Psoas muscle (tissue), 7 donors: ENCODE measurements at regions not wholly inside any gene's neighbourhood (a gene's known extent, or its start where the extent isn't known, plus 50 kb on each side); places are given as distances from the start of the nearest gene placed in this dataset.
A peak's percentile ranks its signal among the peaks of the same experiment; 100 is the strongest.
"Not testable (repeated sequence)": the region's sequence is repeated elsewhere in the genome, so short reads cannot be mapped to it uniquely, and the experiment has no call there.

ENCODE experiments used
- ATAC-seq, 4 donors: fragments of 200-7000 bp; cut with Tn5 transposase; one replicate each; pipeline ENCODE4 v1.9.1; 2020; ENCODE audit warnings: moderate library complexity in 3 of 4, mild to moderate bottlenecking in 2 of 4
- DNase-seq, 2 donors: peaks; one replicate each; pipeline ENCODE4 v3.0.0-alpha.2; 2020
- H3K27ac ChIP-seq: fragments of 200-600 bp; one replicate; pipeline ENCODE4 v1.8.0; 2022
- H3K27me3 ChIP-seq, 3 donors: fragments of 200-600 bp in 1 of 3; one replicate each; pipeline versions ENCODE4 v1.6.1 to v1.8.0; 2013 to 2022; ENCODE audit warnings: low read length in 2 of 3, mild to moderate bottlenecking in 2 of 3, moderate library complexity in 1 of 3; ENCODE audit not compliant: insufficient read depth in 3 of 3
- H3K36me3 ChIP-seq, 2 donors: fragments of 200-600 bp in 1 of 2; one replicate each; pipeline versions ENCODE4 v1.6.1 to v1.8.0; 2013 to 2022; ENCODE audit warnings: low read depth in 1 of 2, mild to moderate bottlenecking in 1 of 2, moderate library complexity in 1 of 2; ENCODE audit not compliant: insufficient read depth in 1 of 2
- H3K4me1 ChIP-seq: fragments of 200-600 bp; one replicate; pipeline ENCODE4 v1.8.0; 2022
- H3K4me3 ChIP-seq: fragments of 200-600 bp; one replicate; pipeline ENCODE4 v1.8.0; 2022; ENCODE audit warnings: mild to moderate bottlenecking
- H3K9me3 ChIP-seq: fragments of 200-600 bp; one replicate; pipeline ENCODE4 v1.8.0; 2022
- WGBS, 3 donors: extraction: QIAGEN DNeasy Blood & Tissue Kit; methylation state at CpG; one replicate each; pipeline versions ENCODE4 v1.1.6 to v1.1.7; 2013; 5-methylcytosine and 5-hydroxymethylcytosine counted together
- intact Hi-C, 2 donors: fragments of 100-400 bp; cut with DNase I; formaldehyde crosslinking; loops; one replicate each; pipeline versions ENCODE4 v1.11.0 to v1.14.2; 2022
- TF ChIP-seq, protein P1 (sequence below): fragments of 200-600 bp; IDR thresholded peaks from one replicate; pipeline ENCODE4 v1.8.0; 2022; ENCODE audit warnings: antibody characterized with exemption
- donor health status: healthy with polysubstance abuse.
- donor health status: DM: no; HTN: no; CAD: no; lungs with moderate emphysema.
- donor health status: Bipolar disorder and iron deficiency.
- donor health status: healthy.
- donor health status: DM: yes; HTN: yes; CAD: no.
- donor health status: DM: no; HTN: no; CAD: no.
- donor health status: DM: yes; HTN: yes; CAD: no.

DNA sequence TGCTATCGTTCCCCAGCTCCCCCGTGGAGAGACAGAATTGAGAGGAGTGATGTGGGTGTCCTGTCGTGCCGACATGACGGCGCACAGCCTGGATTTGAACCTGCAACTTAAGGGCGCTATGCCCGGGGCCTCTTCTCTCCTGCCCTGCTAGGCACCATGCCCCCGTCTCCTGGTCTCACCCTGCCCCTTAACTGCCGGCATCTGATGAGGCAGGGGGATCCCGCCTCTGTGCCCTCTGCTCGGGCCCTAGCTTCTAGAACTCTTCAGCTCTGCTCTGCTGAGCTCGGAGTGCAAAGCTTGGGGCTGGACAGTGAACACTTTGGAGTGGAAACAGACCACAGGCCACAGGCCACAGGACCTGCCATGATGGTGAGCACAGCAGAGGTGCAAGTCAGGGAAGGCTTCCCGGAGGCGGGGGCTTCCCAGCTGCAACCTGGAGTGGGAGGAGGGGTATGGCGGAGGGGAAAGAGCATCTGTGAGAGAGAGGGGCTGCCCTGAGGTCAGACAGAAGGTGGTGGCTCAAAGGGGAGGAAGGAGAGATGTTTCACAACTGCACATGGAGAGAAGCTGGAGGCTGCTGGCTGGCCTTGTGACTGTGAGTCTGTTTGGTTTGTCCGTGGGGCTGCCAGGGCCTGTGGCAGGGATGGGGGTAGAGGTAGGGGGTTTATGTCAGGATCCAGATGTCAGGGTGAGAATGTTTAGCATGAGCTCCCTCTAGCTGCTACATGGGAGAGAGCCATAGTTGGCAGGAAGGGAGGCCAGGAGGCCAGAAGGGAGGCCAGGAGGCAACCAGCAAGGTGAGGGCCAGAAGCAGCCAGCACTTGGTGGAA is 107.8 kb downstream of the CRLF3 start:
- DNase-seq (peak; percentile 7 to 32), ATAC-seq (no peak)
- intact Hi-C loops, result no loop called here
- Histone ChIP-seq H3K27ac (no peak overlapping the region), H3K4me3 (no peak overlapping the region), H3K4me1 (no peaks in the 10 kb centered on the region), H3K9me3 (no peaks in the 10 kb centered on the region), H3K27me3 (peaks cover 0 to 1% (median 0%) of the 10 kb centered on the region in 3 donors), H3K36me3 (no peaks in the 10 kb centered on the region)
- TF ChIP-seq, protein P1, sequence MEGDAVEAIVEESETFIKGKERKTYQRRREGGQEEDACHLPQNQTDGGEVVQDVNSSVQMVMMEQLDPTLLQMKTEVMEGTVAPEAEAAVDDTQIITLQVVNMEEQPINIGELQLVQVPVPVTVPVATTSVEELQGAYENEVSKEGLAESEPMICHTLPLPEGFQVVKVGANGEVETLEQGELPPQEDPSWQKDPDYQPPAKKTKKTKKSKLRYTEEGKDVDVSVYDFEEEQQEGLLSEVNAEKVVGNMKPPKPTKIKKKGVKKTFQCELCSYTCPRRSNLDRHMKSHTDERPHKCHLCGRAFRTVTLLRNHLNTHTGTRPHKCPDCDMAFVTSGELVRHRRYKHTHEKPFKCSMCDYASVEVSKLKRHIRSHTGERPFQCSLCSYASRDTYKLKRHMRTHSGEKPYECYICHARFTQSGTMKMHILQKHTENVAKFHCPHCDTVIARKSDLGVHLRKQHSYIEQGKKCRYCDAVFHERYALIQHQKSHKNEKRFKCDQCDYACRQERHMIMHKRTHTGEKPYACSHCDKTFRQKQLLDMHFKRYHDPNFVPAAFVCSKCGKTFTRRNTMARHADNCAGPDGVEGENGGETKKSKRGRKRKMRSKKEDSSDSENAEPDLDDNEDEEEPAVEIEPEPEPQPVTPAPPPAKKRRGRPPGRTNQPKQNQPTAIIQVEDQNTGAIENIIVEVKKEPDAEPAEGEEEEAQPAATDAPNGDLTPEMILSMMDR, result no peak
- WGBS, 3 donors, result 86 to 91% (median 86%) methylated on average over 17 of the region's 17 CpGs

DNA sequence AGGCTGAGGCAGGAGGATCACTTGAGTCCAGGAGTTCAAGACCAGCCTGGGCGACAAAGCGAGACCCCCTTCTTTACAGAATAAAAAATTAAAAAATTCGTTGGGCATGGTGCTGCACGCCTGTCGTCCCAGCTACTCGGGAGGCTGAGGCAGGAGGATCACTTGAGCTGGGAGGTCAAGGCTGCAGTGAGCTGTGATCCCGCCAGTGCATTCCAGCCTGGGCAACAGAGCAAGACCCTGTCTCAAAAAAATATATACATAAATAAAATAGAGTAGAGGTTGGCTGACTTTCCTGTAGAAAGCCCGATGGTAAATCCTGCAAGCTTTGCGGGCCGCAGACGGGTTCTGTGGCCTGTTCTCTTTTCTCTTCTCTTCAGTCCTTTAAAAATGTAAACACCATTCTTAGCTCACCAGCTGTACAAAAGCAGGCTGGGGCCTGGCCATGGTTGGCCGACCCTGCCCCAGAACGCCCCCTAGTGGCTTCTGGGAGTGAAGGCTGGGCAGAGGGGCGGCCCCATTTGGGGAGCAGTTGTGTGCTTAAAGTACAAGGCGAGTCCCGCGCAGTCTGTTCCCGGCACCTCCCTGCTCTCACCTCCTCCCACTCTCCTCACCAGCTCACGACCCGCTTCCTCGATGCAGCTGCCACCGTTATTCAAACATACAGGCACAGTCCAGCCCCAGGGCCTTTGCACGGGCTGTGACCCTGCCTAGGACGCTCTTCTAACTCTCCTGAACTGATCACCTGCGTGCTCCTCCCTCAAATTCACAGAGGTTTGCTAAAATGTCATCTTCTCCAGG is 109.5 kb downstream of the CRLF3 start:
- WGBS, 3 donors, result 77 to 79% (median 78%) methylated on average over 25 of the region's 25 CpGs
- intact Hi-C loops, H3K27ac ChIP-seq, H3K36me3 ChIP-seq, H3K4me3 ChIP-seq, H3K9me3 ChIP-seq, ATAC-seq, H3K27me3 ChIP-seq, H3K4me1 ChIP-seq, DNase-seq: not testable (repeated sequence)
- TF ChIP-seq, protein P1, result peak; percentile 14

DNA sequence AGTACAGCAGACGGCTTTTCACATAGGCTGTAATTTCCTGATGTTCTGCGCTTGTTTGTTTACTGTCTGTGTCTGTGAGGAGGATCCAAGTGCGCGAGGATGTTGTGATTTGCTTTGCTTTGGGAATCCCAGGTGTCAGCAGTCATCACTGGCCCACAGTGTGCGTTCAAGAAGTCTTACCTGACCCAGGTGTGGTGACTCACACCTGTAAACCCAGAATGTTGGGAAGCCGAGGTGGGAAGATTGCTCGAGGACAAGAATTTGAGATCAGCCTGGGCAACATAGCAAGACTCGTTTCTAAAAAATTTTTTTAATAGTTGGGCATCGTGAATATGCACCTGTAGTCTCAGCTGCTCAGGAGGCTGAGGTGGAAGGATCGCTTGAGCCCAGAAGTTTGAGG is 110.7 kb downstream of the CRLF3 start:
- H3K36me3 ChIP-seq, ATAC-seq, H3K4me1 ChIP-seq, DNase-seq, H3K4me3 ChIP-seq, intact Hi-C loops, H3K27ac ChIP-seq, H3K9me3 ChIP-seq: not testable (repeated sequence)
- peaks cover 0 to 15% (median 0%) of the 10 kb centered on the region in 3 donors for H3K27me3 ChIP-seq
- 68 to 74% (median 69%) methylated on average over 10 of the region's 10 CpGs for WGBS, 3 donors

DNA sequence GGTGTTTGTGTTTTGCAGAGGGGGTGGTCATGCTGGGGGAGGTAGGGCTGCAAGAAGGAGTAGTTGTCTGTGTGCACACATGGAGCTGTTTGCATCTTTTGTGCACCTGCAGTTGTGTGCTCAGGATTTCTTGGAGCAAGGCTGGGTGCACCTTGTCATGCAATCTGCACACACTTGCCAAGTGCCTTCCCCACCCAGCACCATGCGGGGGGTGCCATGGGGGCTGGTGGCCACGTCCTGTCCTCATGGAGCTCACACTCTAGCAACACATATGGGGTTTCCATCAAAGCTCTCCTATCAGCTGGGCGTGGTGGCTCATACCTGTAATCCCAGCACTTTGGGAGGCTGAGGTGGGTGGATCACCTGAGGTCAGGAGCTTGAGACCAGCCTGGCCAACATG is 111.6 kb downstream of the CRLF3 start:
- intact Hi-C loops, H3K36me3 ChIP-seq, H3K27ac ChIP-seq, H3K4me1 ChIP-seq, ATAC-seq, H3K4me3 ChIP-seq, H3K9me3 ChIP-seq, DNase-seq: not testable (repeated sequence)
- peaks cover 0 to 20% (median 0%) of the 10 kb centered on the region in 3 donors for H3K27me3 ChIP-seq
- WGBS, 3 donors, result 83 to 89% (median 84%) methylated on average over 3 of the region's 3 CpGs

DNA sequence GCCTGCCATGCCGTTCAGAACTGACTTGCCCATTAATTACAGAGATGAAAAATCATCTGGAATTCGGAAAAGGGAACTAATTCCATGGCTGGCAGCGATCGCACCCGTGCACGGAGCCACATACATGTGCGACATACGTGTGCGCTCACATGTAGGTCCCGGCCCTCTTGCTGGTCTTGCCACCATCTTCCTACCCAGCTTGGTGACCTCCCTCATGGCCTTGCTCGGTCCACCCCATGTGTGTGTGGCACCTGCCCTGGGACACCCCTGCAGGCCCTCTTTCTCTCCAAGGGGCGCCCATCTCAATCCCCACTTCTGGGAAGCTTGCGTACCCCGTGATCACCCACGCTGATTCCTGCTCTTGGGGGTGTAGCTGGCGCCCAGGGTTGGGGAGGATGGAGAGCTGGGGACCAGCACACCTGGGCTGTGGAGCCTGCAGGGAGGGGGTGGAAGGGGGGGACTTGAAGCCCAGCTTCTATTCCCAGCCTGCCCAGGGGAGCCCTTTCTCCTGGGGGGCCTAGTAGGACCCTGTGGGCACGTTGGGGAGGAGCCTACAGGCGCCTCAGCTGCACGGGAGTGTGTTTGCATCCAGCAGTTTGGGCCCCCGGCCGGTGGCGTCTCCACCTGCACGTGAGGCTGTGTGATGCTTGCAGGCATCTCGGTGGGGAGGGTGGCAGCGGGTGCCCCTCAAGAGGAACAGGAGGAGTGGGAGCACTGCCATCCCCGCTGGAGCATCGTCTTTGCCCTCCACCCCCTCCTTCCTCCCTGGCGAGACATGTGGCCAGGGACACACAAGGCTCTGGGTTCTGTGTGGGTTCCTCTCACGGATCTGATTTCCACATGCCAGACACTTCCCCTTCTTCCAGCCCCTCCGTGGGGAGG is 112.6 kb downstream of the CRLF3 start:
- H3K4me3 ChIP-seq, H3K9me3 ChIP-seq, H3K4me1 ChIP-seq, ATAC-seq, intact Hi-C loops, DNase-seq, H3K36me3 ChIP-seq, H3K27ac ChIP-seq: not testable (repeated sequence)
- H3K27me3 ChIP-seq, result peaks cover 0 to 22% (median 0%) of the 10 kb centered on the region in 3 donors
- 65 to 74% (median 70%) methylated on average over 28 to 30 of the region's 30 CpGs for WGBS, 3 donors

DNA sequence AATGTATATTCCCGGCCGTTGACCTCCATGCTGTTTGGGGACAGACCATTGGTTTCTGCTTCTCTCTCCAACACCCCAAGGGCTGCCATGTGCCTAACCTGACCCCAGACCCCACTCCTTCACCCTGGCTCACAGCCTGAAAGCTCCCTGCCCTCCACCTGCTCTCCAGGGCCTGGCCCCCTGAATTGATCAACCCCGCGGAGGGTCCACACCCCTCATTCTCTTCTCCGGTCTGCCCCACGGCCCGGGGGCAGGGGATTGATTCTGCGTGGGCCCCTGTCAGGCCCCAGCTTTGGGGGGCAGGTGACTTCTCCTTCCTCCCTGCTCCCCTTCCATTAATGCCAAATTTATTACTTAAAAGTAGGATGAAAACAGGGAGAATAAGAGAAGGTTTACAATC is 113.3 kb downstream of the CRLF3 start:
- ATAC-seq, H3K9me3 ChIP-seq, DNase-seq, H3K27ac ChIP-seq, H3K36me3 ChIP-seq, H3K4me3 ChIP-seq, intact Hi-C loops, H3K4me1 ChIP-seq: not testable (repeated sequence)
- peaks cover 0 to 22% (median 3%) of the 10 kb centered on the region in 3 donors for H3K27me3 ChIP-seq
- WGBS, 3 donors, result 73 to 85% (median 79%) methylated on average over 8 of the region's 8 CpGs

DNA sequence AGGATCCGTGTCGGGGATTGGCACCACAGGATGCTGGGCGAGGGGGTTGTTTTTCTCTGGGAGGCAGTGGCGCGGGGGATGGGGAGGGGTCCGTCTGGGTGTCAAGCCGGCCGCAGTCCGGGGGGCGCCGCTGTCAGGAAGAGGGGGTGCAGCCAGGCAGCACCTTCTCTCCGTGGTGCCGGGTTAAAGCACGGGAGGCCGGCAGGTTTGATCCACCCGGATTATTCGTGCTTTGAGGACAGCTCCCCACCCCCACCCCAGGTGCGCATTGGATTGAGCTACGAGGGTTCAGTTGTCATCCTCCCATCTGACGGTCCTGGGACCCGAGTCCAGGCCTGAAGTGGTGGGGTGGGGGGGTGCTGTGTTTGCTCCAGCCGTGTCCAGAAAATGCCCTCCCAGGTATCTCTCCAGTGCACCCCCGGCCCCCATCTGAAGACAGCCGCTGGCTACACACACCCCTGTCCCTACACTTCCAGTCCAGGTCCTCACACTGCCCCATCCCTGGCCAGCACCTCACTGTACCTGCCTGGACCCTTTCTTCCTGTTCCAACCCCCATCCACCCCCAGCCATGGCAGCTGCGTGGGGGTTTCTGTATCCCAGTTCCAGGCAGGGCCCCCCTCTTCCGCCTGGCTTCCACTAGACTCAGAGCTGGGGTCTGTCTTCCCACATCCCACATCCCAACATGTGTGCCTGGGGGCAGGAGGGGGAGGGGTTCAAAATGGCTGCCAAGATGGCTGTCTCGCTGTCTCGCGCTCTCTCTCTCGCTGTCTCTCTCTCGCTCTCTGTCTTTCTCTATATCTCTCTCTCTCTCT is 114.0 kb downstream of the CRLF3 start:
- ATAC-seq, DNase-seq, H3K9me3 ChIP-seq, H3K4me1 ChIP-seq, intact Hi-C loops, H3K36me3 ChIP-seq, H3K27ac ChIP-seq: not testable (repeated sequence)
- H3K27me3 ChIP-seq, result peaks cover 0 to 28% (median 3%) of the 10 kb centered on the region in 3 donors
- WGBS, 3 donors, result 25 to 28% (median 27%) methylated on average over 27 to 31 of the region's 31 CpGs
- peak overlapping the region; percentile 71 for H3K4me3 ChIP-seq
